HepG2 (cell line): ENCODE measurements at regions not wholly inside any gene's neighbourhood (a gene's known extent, or its start where the extent isn't known, plus 50 kb on each side); places are given as distances from the start of the nearest gene placed in this dataset.

Source experiments
- GTF2F1 ChIP-seq: fragments of 150-350 bp; IDR thresholded peaks from 2 replicates; pipeline ENCODE4 v1.6.1; 2014; ENCODE audit warnings: low read length
- HMGXB3 ChIP-seq: sonication (generic); formaldehyde crosslinking; IDR thresholded peaks from 2 replicates; pipeline ENCODE4 v1.4.0; 2020; ENCODE audit warnings: missing genetic modification reagents, borderline replicate concordance
- XBP1 ChIP-seq: sonication (generic); formaldehyde crosslinking; IDR thresholded peaks from 2 replicates; pipeline ENCODE4 v1.5.0; 2020; ENCODE audit warnings: missing genetic modification reagents
- ZNF276 ChIP-seq: sonication (generic); formaldehyde crosslinking; IDR thresholded peaks from 2 replicates; pipeline ENCODE4 v1.4.0; 2020; ENCODE audit warnings: mild to moderate bottlenecking, low read depth, missing genetic modification reagents
- ZNF530 ChIP-seq: sonication (generic); formaldehyde crosslinking; IDR thresholded peaks from 2 replicates; pipeline ENCODE4 v1.5.0; 2020; ENCODE audit warnings: low read depth, mild to moderate bottlenecking, missing genetic modification reagents
- ZNF558 ChIP-seq: sonication (generic); formaldehyde crosslinking; IDR thresholded peaks from 2 replicates; pipeline ENCODE4 v1.9.0; 2022; ENCODE audit warnings: mild to moderate bottlenecking, missing genetic modification reagents, borderline replicate concordance
- ZNF770 ChIP-seq: sonication (generic); formaldehyde crosslinking; IDR thresholded peaks from 2 replicates; pipeline ENCODE4 v1.5.0; 2020; ENCODE audit warnings: mild to moderate bottlenecking, missing genetic modification reagents

GRCh38 chr11:23308041-23308440 lies 447.8 kb upstream of the CCDC179 start (continued):
- TF ChIP-seq ZNF530 (CRISPR knock-in tag) (no peak), XBP1 (CRISPR knock-in tag) (no peak), ZNF276 (no peak), ZNF558 (CRISPR knock-in tag) (no peak), HMGXB3 (no peak), GTF2F1 (no peak), ZNF770 (CRISPR knock-in tag) (no peak)
